SK-N-MC (cell line): ENCODE measurements at regions not wholly inside any gene's neighbourhood (a gene's known extent, or its start where the extent isn't known, plus 50 kb on each side); places are given as distances from the start of the nearest gene placed in this dataset.
"Not testable (repeated sequence)": the region's sequence is repeated elsewhere in the genome, so short reads cannot be mapped to it uniquely, and the experiment has no call there.

Experiments
- DNase-seq: peaks from one replicate; pipeline ENCODE4 v3.0.0-alpha.2; 2011; ENCODE audit warnings: low read depth, low spot score
- H3K27ac ChIP-seq: fragments of 200-600 bp; sonication (generic); 2 replicates; pipeline ENCODE4 v1.5.1; 2016; ENCODE audit warnings: mixed run types
- H3K36me3 ChIP-seq: fragments of 200-600 bp; sonication (generic); 2 replicates; pipeline ENCODE4 v1.6.1; 2017; ENCODE audit warnings: antibody characterized with exemption, low read length, mixed read lengths; ENCODE audit not compliant: insufficient read depth
- H3K4me3 ChIP-seq: fragments of 200-600 bp; sonication (generic); 2 replicates; pipeline ENCODE4 v1.5.1; 2016
- H3K9ac ChIP-seq: fragments of 200-600 bp; sonication (generic); 2 replicates; pipeline ENCODE4 v1.8.0; 2017; ENCODE audit warnings: mixed run types, mixed read lengths; ENCODE audit not compliant: insufficient read length
- H3K9me3 ChIP-seq: fragments of 200-600 bp; sonication (generic); 2 replicates; pipeline ENCODE4 v1.6.1; 2017; ENCODE audit warnings: low read depth, mild to moderate bottlenecking, antibody characterized with exemption, low read length, moderate library complexity, mixed read lengths
- EZH2 ChIP-seq: fragments of 200-600 bp; sonication (generic); IDR thresholded peaks from one replicate; pipeline ENCODE4 v1.6.1; 2017; ENCODE audit warnings: antibody characterized with exemption
- FOXP2 ChIP-seq: optimal IDR thresholded peaks from 2 replicates; pipeline ENCODE3; 2011; ENCODE audit warnings: mild to moderate bottlenecking, moderate library complexity; ENCODE audit not compliant: insufficient read depth; ENCODE audit errors: extremely low read length, control extremely low read depth
- POLR2AphosphoS5 ChIP-seq: IDR thresholded peaks from 2 replicates; pipeline ENCODE4 v1.6.1; 2012; ENCODE audit warnings: mild to moderate bottlenecking, low read depth, low read length, borderline replicate concordance

- H3K9ac ChIP-seq = no peak overlapping the region
- H3K27ac ChIP-seq = no peak overlapping the region
- TF ChIP-seq POLR2AphosphoS5 (no peak), EZH2 (no peak), FOXP2 (no peak)
- H3K4me3 ChIP-seq = no peak overlapping the region
- DNase-seq = no peak
- no peaks in the 10 kb centered on the region for H3K36me3 ChIP-seq
- H3K9me3 ChIP-seq = no peaks in the 10 kb centered on the region
Observed at GRCh38 chr7:124261710-124262109, 228.8 kb upstream of the TMEM229A start.

- H3K36me3 ChIP-seq = no peaks in the 10 kb centered on the region
- no peak for DNase-seq
- H3K27ac ChIP-seq = no peak overlapping the region
- no peak overlapping the region for H3K9ac ChIP-seq
- no peak overlapping the region for H3K4me3 ChIP-seq
- H3K9me3 ChIP-seq = no peaks in the 10 kb centered on the region
- TF ChIP-seq POLR2AphosphoS5 = no peak
- TF ChIP-seq FOXP2 = no peak
- no peak for TF ChIP-seq EZH2
Observed at GRCh38 chr7:124257638-124258308, 224.9 kb upstream of the TMEM229A start.

- no peaks in the 10 kb centered on the region for H3K9me3 ChIP-seq
Observed at GRCh38 chr7:124255041-124255655, 222.3 kb upstream of the TMEM229A start.

GRCh38 chr7:124254396-124254795 is 221.5 kb upstream of the TMEM229A start:
- Histone ChIP-seq H3K27ac (no peak overlapping the region), H3K4me3 (no peak overlapping the region), H3K9ac (no peak overlapping the region), H3K36me3 (no peaks in the 10 kb centered on the region), H3K9me3 (no peaks in the 10 kb centered on the region)
- TF ChIP-seq POLR2AphosphoS5 = no peak
- TF ChIP-seq FOXP2 = no peak
- no peak for TF ChIP-seq EZH2
- DNase-seq = no peak

More at GRCh38 chr7:124255041-124255655, 222.3 kb upstream of the TMEM229A start:
- DNase-seq = no peak
- Histone ChIP-seq H3K9ac (no peak overlapping the region), H3K36me3 (no peaks in the 10 kb centered on the region), H3K27ac (no peak overlapping the region), H3K4me3 (no peak overlapping the region)
- no peak for TF ChIP-seq FOXP2
- no peak for TF ChIP-seq POLR2AphosphoS5

- H3K9ac ChIP-seq = no peak overlapping the region
- DNase-seq = no peak
- H3K36me3 ChIP-seq = no peaks in the 10 kb centered on the region
- no peak overlapping the region for H3K27ac ChIP-seq
- H3K9me3 ChIP-seq = no peaks in the 10 kb centered on the region
- TF ChIP-seq EZH2 = no peak
- TF ChIP-seq FOXP2 = no peak
- no peak for TF ChIP-seq POLR2AphosphoS5
- no peak overlapping the region for H3K4me3 ChIP-seq
Observed at GRCh38 chr7:124251636-124252035, 218.8 kb upstream of the TMEM229A start.

GRCh38 chr7:124250297-124251034 is 217.6 kb upstream of the TMEM229A start:
- TF ChIP-seq EZH2 = no peak
- TF ChIP-seq POLR2AphosphoS5 = no peak
- no peak for TF ChIP-seq FOXP2
- no peak overlapping the region for H3K27ac ChIP-seq
- H3K9ac ChIP-seq = no peak overlapping the region
- no peak for DNase-seq
- no peak overlapping the region for H3K4me3 ChIP-seq
- H3K9me3 ChIP-seq = no peaks in the 10 kb centered on the region
- no peaks in the 10 kb centered on the region for H3K36me3 ChIP-seq

GRCh38 chr7:124247691-124248090 is 214.8 kb upstream of the TMEM229A start:
- no peaks in the 10 kb centered on the region for H3K36me3 ChIP-seq
- no peaks in the 10 kb centered on the region for H3K9me3 ChIP-seq
- no peak for DNase-seq
- no peak overlapping the region for H3K27ac ChIP-seq
- H3K9ac ChIP-seq = no peak overlapping the region
- no peak overlapping the region for H3K4me3 ChIP-seq
- no peak for TF ChIP-seq FOXP2

GRCh38 chr7:124246262-124246863 is 213.5 kb upstream of the TMEM229A start:
- no peak overlapping the region for H3K27ac ChIP-seq

GRCh38 chr7:124244469-124244868 is 211.6 kb upstream of the TMEM229A start:
- H3K36me3 ChIP-seq, H3K9me3 ChIP-seq, H3K4me3 ChIP-seq, H3K27ac ChIP-seq, H3K9ac ChIP-seq, DNase-seq: not testable (repeated sequence)

More at GRCh38 chr7:124246262-124246863, 213.5 kb upstream of the TMEM229A start:
- TF ChIP-seq EZH2 (no peak), POLR2AphosphoS5 (no peak), FOXP2 (no peak)
- H3K4me3 ChIP-seq = no peak overlapping the region
- H3K9ac ChIP-seq = no peak overlapping the region
- no peaks in the 10 kb centered on the region for H3K36me3 ChIP-seq
- no peak for DNase-seq
- H3K9me3 ChIP-seq = no peaks in the 10 kb centered on the region
